WTC11 (cell line): ENCODE measurements at regions not wholly inside any gene's neighbourhood (a gene's known extent, or its start where the extent isn't known, plus 50 kb on each side); places are given as distances from the start of the nearest gene placed in this dataset.

Experiments
- ATAC-seq: fragments of 200-7000 bp; cut with Tn5 transposase; 2 replicates; pipeline ENCODE4 v1.10.0; 2021; ENCODE audit warnings: mild to moderate bottlenecking, moderate library complexity
- CTCF ChIA-PET: fragments of 300-600 bp; sonication (Branson Sonifier 250); formaldehyde crosslinking; loops from one replicate; lab custom pipeline; 2021; ENCODE audit warnings: antibody characterized with exemption; lab: Charles Lee
- POLR2A ChIA-PET: fragments of 350-600 bp; sonication (Branson Sonifier 250); formaldehyde crosslinking; loops from one replicate; lab custom pipeline; 2021; ENCODE audit warnings: antibody characterized with exemption; lab: Charles Lee
- DNase-seq: peaks from one replicate; pipeline ENCODE4 v3.0.0; 2021; ENCODE audit warnings: low spot score
- H3K27ac Mint-ChIP-seq: 2 replicates; pipeline ENCODE4 v1.8.0; 2021; ENCODE audit warnings: mixed read lengths
- H3K27me3 Mint-ChIP-seq: 2 replicates; pipeline ENCODE4 v1.8.0; 2021; ENCODE audit warnings: low read depth, mild to moderate bottlenecking, moderate library complexity, mixed read lengths
- H3K36me3 Mint-ChIP-seq: 2 replicates; pipeline ENCODE4 v1.8.0; 2021; ENCODE audit warnings: mixed read lengths
- H3K4me1 Mint-ChIP-seq: 2 replicates; pipeline ENCODE4 v1.8.0; 2022; ENCODE audit warnings: mixed read lengths
- H3K4me3 Mint-ChIP-seq: 2 replicates; pipeline ENCODE4 v1.8.0; 2021; ENCODE audit warnings: mild to moderate bottlenecking, moderate library complexity, mixed read lengths
- H3K9me3 Mint-ChIP-seq: 2 replicates; pipeline ENCODE4 v1.8.0; 2021; ENCODE audit warnings: mixed read lengths
- CBFB ChIP-seq: sonication (generic); formaldehyde crosslinking; IDR thresholded peaks from 2 replicates; pipeline ENCODE4 v1.8.1; 2022; ENCODE audit warnings: mild to moderate bottlenecking, low read depth, missing genetic modification reagents
- ERG ChIP-seq: fragments of 250-450 bp; sonication (Bioruptor Pico); IDR thresholded peaks from 2 replicates; pipeline ENCODE4 v1.8.0; 2021; ENCODE audit warnings: mild to moderate bottlenecking
- FOXJ3 ChIP-seq: sonication (generic); formaldehyde crosslinking; IDR thresholded peaks from 2 replicates; pipeline ENCODE4 v1.9.0; 2021; ENCODE audit warnings: missing genetic modification reagents, mild to moderate bottlenecking, borderline replicate concordance
- FOXK1 ChIP-seq: sonication (generic); formaldehyde crosslinking; IDR thresholded peaks from 2 replicates; pipeline ENCODE4 v1.8.0; 2022; ENCODE audit warnings: mild to moderate bottlenecking, moderate library complexity, missing genetic modification reagents
- IRF1 ChIP-seq: sonication (generic); formaldehyde crosslinking; IDR thresholded peaks from 2 replicates; pipeline ENCODE4 v1.8.0; 2023; ENCODE audit warnings: missing genetic modification reagents
- KAT7 ChIP-seq: sonication (generic); formaldehyde crosslinking; IDR thresholded peaks from 2 replicates; pipeline ENCODE4 v1.8.1; 2023; ENCODE audit warnings: missing genetic modification reagents, mild to moderate bottlenecking, borderline replicate concordance
- NR1H2 ChIP-seq: sonication (generic); formaldehyde crosslinking; IDR thresholded peaks from 2 replicates; pipeline ENCODE4 v1.9.0; 2021; ENCODE audit warnings: mild to moderate bottlenecking, moderate library complexity, missing genetic modification reagents
- PRDM15 ChIP-seq: sonication (generic); formaldehyde crosslinking; IDR thresholded peaks from 2 replicates; pipeline ENCODE4 v1.8.0; 2022; ENCODE audit warnings: missing genetic modification reagents
- SMAD3 ChIP-seq: sonication (generic); formaldehyde crosslinking; IDR thresholded peaks from 2 replicates; pipeline ENCODE4 v1.8.0; 2022; ENCODE audit warnings: missing genetic modification reagents, mild to moderate bottlenecking, borderline replicate concordance
- SMAD4 ChIP-seq: sonication (generic); formaldehyde crosslinking; IDR thresholded peaks from 2 replicates; pipeline ENCODE4 v1.8.0; 2022; ENCODE audit warnings: mild to moderate bottlenecking, missing genetic modification reagents
- TEAD1 ChIP-seq: sonication (generic); formaldehyde crosslinking; IDR thresholded peaks from 2 replicates; pipeline ENCODE4 v1.8.0; 2022; ENCODE audit warnings: mild to moderate bottlenecking, missing genetic modification reagents
- ZNF281 ChIP-seq: sonication (generic); formaldehyde crosslinking; IDR thresholded peaks from 2 replicates; pipeline ENCODE4 v1.8.0; 2023; ENCODE audit warnings: mild to moderate bottlenecking, missing genetic modification reagents
- ZNF423 ChIP-seq: fragments of 250-450 bp; sonication (Bioruptor Pico); IDR thresholded peaks from 2 replicates; pipeline ENCODE4 v2.1.2; 2022; ENCODE audit warnings: mild to moderate bottlenecking, moderate library complexity
- TF ChIP-seq, protein P1 (sequence below): fragments of 250-450 bp; sonication (Bioruptor Pico); conservative IDR thresholded peaks from 2 replicates; pipeline ENCODE4 v1.9.0; 2021; ENCODE audit warnings: mild to moderate bottlenecking
- TF ChIP-seq, protein P2 (sequence below): fragments of 250-450 bp; sonication (Bioruptor Pico); IDR thresholded peaks from 2 replicates; pipeline ENCODE4 v1.9.0; 2021; ENCODE audit warnings: moderate library complexity, mild to moderate bottlenecking, inconsistent platforms, borderline replicate concordance

DNA sequence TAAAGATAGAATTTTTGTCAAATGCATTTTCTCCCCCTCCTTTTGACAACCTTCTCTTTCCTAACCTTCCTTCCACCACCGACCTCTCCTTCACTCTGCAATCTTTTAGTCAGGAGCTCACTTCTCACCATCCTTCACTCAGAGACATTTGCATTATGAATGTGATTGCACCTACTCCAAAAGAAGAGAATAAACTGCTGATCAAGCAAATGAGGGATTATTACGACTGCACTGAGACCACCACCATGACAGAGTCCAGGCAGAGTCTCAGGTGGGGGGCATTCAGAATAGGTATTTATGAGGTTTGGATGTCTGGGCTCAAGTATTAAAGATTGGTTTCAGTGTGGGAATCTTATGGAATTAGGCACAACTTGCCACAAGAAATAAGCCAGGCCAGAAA lies 483.9 kb downstream of the PTH2R start (continued):
- TF ChIP-seq, protein P1, sequence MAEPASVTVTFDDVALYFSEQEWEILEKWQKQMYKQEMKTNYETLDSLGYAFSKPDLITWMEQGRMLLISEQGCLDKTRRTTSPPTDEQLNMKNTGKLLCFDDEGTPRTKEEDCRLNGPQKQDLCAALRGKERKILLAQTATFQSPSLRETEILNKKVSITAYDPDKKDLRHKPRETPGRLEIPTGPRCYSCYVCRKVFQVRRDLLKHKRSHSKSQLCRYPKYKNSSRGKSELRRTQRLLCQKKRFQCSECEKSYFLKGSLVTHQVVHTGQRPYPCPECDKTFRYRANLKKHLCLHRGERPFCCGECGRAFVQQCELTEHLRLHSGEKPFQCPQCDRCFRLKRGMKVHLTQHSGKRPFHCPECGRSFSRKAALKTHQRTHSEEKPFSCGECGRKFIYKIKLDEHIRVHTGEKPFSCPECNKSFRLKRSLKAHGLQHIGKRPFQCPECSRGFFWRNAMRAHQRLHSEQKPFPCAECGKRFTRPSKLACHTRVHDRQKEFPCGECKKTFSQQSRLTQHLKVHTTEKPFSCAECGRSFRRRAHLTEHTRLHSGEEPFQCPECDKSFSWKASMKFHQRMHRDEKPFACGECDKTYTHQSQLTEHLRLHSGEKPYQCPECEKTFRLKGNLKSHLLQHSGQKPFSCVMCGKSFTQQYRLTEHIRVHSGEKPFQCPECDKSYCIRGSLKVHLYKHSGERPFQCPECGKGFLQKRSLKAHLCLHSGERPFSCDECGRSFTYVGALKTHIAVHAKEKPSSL (CRISPR knock-in tag): no peak
- TF ChIP-seq FOXJ3: no peak

- Mint-ChIP-seq H3K4me3 (no peak overlapping the region), H3K27me3 (no peaks in the 10 kb centered on the region), H3K4me1 (peaks cover 21% of the 10 kb centered on the region), H3K27ac (no peak overlapping the region), H3K36me3 (peaks cover 11% of the 10 kb centered on the region), H3K9me3 (peaks cover 22% of the 10 kb centered on the region)
- POLR2A ChIA-PET: no interaction called here
- ATAC-seq (peak; percentile 71), DNase-seq (no peak)
- TF ChIP-seq FOXK1 (CRISPR knock-in tag) (no peak), KAT7 (no peak)
- CTCF ChIA-PET: no interaction called here
Measured at GRCh38 chr2:208892203-208892602, 485.6 kb downstream of the PTH2R start.

DNA sequence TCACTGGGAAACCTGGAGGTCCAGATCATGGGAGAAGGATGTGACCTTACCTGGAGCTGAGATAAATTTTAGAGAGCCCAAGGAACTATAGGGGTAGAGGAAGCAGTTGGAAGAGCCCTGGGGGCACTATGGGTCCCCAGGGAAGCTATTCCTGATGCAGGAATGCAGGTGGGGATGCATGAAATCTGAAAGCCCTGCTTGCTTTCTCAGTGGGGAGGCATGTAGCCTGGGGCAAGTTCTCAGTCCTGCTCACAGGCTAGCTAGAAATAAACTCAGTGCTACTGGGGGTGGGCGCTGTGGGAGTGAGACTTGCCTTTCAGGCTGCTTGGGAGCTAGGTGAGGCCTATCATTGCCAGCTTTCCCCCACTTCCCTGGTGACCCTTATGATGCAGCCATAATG lies 499.7 kb downstream of the PTH2R start:
- peak; percentile 78 for DNase-seq
- TF ChIP-seq TEAD1 (CRISPR knock-in tag): peak; percentile 74
- TF ChIP-seq PRDM15 (CRISPR knock-in tag): no peak
- TF ChIP-seq ZNF423 (CRISPR knock-in tag): peak; percentile 80
- peak; percentile 86 for ATAC-seq
- POLR2A ChIA-PET: no interaction called here
- CTCF ChIA-PET: interaction anchor here (1.3 to 1.9 kb wide), 2 partner anchors 87 to 440 kb away, joined by 3 to 4 read pairs; no protein-coding TSS in a partner anchor
- H3K27ac Mint-ChIP-seq: peak overlapping the region; percentile 76
- peaks cover 3% of the 10 kb centered on the region; the same call in 1 of the 2 replicates for H3K27me3 Mint-ChIP-seq
- peaks cover 47% of the 10 kb centered on the region for H3K4me1 Mint-ChIP-seq
- no peak overlapping the region for H3K4me3 Mint-ChIP-seq
- H3K9me3 Mint-ChIP-seq: peaks cover 28% of the 10 kb centered on the region
- peaks cover 19% of the 10 kb centered on the region for H3K36me3 Mint-ChIP-seq

GRCh38 chr2:208915401-208915800 lies 508.4 kb upstream of the MAP2 start:
- Mint-ChIP-seq H3K9me3 (peaks cover 16% of the 10 kb centered on the region), H3K4me3 (no peak overlapping the region), H3K36me3 (peaks cover 7% of the 10 kb centered on the region; the same call in 1 of the 2 replicates), H3K27ac (no peak overlapping the region), H3K4me1 (peaks cover 3% of the 10 kb centered on the region), H3K27me3 (peaks cover 9% of the 10 kb centered on the region; the same call in 1 of the 2 replicates)
- ChIA-PET POLR2A (no interaction called here), CTCF (no interaction called here)
- ATAC-seq: no peak
- no peak for DNase-seq
- TF ChIP-seq SMAD4 (CRISPR knock-in tag) (no peak), NR1H2 (no peak), SMAD3 (CRISPR knock-in tag) (no peak), CBFB (CRISPR knock-in tag) (no peak), PRDM15 (CRISPR knock-in tag) (no peak), ZNF281 (CRISPR knock-in tag) (no peak), ERG (CRISPR knock-in tag) (no peak), IRF1 (CRISPR knock-in tag) (no peak)
- TF ChIP-seq, protein P2, sequence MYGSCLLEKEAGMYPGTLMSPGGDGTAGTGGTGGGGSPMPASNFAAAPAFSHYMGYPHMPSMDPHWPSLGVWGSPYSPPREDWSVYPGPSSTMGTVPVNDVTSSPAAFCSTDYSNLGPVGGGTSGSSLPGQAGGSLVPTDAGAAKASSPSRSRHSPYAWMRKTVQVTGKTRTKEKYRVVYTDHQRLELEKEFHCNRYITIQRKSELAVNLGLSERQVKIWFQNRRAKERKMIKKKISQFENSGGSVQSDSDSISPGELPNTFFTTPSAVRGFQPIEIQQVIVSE (CRISPR knock-in tag): no peak
